ENCODE measurements at regions not wholly inside any gene's neighbourhood (a gene's known extent, or its start where the extent isn't known, plus 50 kb on each side); places are given as distances from the start of the nearest gene placed in this dataset.

GRCh38 chr13:79668201-79668752, 187.3 kb downstream of the NDFIP2 start:
- H3K27me3 Mint-ChIP-seq (ENCODE audit: low read depth in 3 of 3) = peaks cover 0 to 8% (median 3%) of the 10 kb centered on the region in 3 donors
- H3K27ac Mint-ChIP-seq = no peak overlapping the region
- H3K4me1 Mint-ChIP-seq = no peaks in the 10 kb centered on the region
- no peak for DNase-seq
- no peaks in the 10 kb centered on the region for H3K9me3 Mint-ChIP-seq
- no peak overlapping the region for H3K4me3 Mint-ChIP-seq
- H3K36me3 Mint-ChIP-seq = no peaks in the 10 kb centered on the region

GRCh38 chr13:79667771-79668170, 186.8 kb downstream of the NDFIP2 start:
- no peaks in the 10 kb centered on the region for H3K9me3 Mint-ChIP-seq
- H3K27ac Mint-ChIP-seq = no peak overlapping the region
- H3K36me3 Mint-ChIP-seq = no peaks in the 10 kb centered on the region
- no peak for DNase-seq
- H3K4me1 Mint-ChIP-seq = no peaks in the 10 kb centered on the region
- no peak overlapping the region for H3K4me3 Mint-ChIP-seq
- peaks cover 0 to 10% (median 3%) of the 10 kb centered on the region in 3 donors for H3K27me3 Mint-ChIP-seq (ENCODE audit: low read depth in 3 of 3)

- no peak for DNase-seq
- H3K27me3 Mint-ChIP-seq (ENCODE audit: low read depth in 3 of 3) = peaks cover 0 to 12% (median 2%) of the 10 kb centered on the region in 3 donors
- no peaks in the 10 kb centered on the region for H3K4me1 Mint-ChIP-seq
- H3K36me3 Mint-ChIP-seq = no peaks in the 10 kb centered on the region
- no peaks in the 10 kb centered on the region for H3K9me3 Mint-ChIP-seq
- no peak overlapping the region for H3K4me3 Mint-ChIP-seq
- H3K27ac Mint-ChIP-seq = no peak overlapping the region
Observed at GRCh38 chr13:79663977-79664636, 183.2 kb downstream of the NDFIP2 start.

- H3K4me3 Mint-ChIP-seq = no peak overlapping the region
- H3K27me3 Mint-ChIP-seq (ENCODE audit: low read depth in 3 of 3) = peaks cover 0 to 12% (median 2%) of the 10 kb centered on the region in 3 donors
- H3K36me3 Mint-ChIP-seq = no peaks in the 10 kb centered on the region
- DNase-seq = no peak
- no peaks in the 10 kb centered on the region for H3K9me3 Mint-ChIP-seq
- no peaks in the 10 kb centered on the region for H3K4me1 Mint-ChIP-seq
- H3K27ac Mint-ChIP-seq = no peak overlapping the region
Observed at GRCh38 chr13:79663435-79663834, 182.5 kb downstream of the NDFIP2 start.

GRCh38 chr13:79662882-79663281, 181.9 kb downstream of the NDFIP2 start:
- no peaks in the 10 kb centered on the region for H3K36me3 Mint-ChIP-seq
- no peaks in the 10 kb centered on the region for H3K9me3 Mint-ChIP-seq
- no peak overlapping the region for H3K4me3 Mint-ChIP-seq
- no peak for DNase-seq
- H3K27me3 Mint-ChIP-seq (ENCODE audit: low read depth in 3 of 3) = peaks cover 0 to 12% (median 2%) of the 10 kb centered on the region in 3 donors
- H3K27ac Mint-ChIP-seq = no peak overlapping the region
- no peaks in the 10 kb centered on the region for H3K4me1 Mint-ChIP-seq

GRCh38 chr13:79660361-79660760, 179.4 kb downstream of the NDFIP2 start:
- Mint-ChIP-seq H3K4me1 (no peaks in the 10 kb centered on the region), H3K4me3 (no peak overlapping the region)

GRCh38 chr13:79659121-79659521, 178.2 kb downstream of the NDFIP2 start:
- no peak overlapping the region for H3K27ac Mint-ChIP-seq
- peaks cover 0 to 6% (median 4%) of the 10 kb centered on the region in 3 donors for H3K27me3 Mint-ChIP-seq (ENCODE audit: low read depth in 3 of 3)
- H3K4me1 Mint-ChIP-seq = no peaks in the 10 kb centered on the region
- no peaks in the 10 kb centered on the region for H3K36me3 Mint-ChIP-seq
- H3K4me3 Mint-ChIP-seq = no peak overlapping the region
- H3K9me3 Mint-ChIP-seq = no peaks in the 10 kb centered on the region
- no peak for DNase-seq

More at GRCh38 chr13:79660361-79660760, 179.4 kb downstream of the NDFIP2 start:
- no peak for DNase-seq
- Mint-ChIP-seq H3K27ac (no peak overlapping the region), H3K9me3 (no peaks in the 10 kb centered on the region), H3K36me3 (no peaks in the 10 kb centered on the region), H3K27me3 (ENCODE audit: low read depth in 3 of 3) (peaks cover 0 to 8% (median 4%) of the 10 kb centered on the region in 3 donors)

- Mint-ChIP-seq H3K36me3 (no peaks in the 10 kb centered on the region), H3K4me1 (no peaks in the 10 kb centered on the region), H3K27me3 (ENCODE audit: low read depth in 3 of 3) (peaks cover 0 to 6% (median 4%) of the 10 kb centered on the region in 3 donors), H3K27ac (no peak overlapping the region), H3K9me3 (no peaks in the 10 kb centered on the region), H3K4me3 (no peak overlapping the region)
- DNase-seq = no peak
Observed at GRCh38 chr13:79658333-79658975, 177.5 kb downstream of the NDFIP2 start.

- peaks cover 0 to 5% (median 0%) of the 10 kb centered on the region in 3 donors for H3K36me3 Mint-ChIP-seq
- peaks cover 0 to 4% (median 4%) of the 10 kb centered on the region in 3 donors for H3K27me3 Mint-ChIP-seq (ENCODE audit: low read depth in 3 of 3)
- H3K4me3 Mint-ChIP-seq = no peak overlapping the region
- H3K4me1 Mint-ChIP-seq = no peaks in the 10 kb centered on the region
- H3K27ac Mint-ChIP-seq = no peak overlapping the region
- peaks cover 0 to 2% (median 0%) of the 10 kb centered on the region in 6 donors for H3K9me3 Mint-ChIP-seq
- no peak for DNase-seq
Observed at GRCh38 chr13:79655509-79655908, 174.6 kb downstream of the NDFIP2 start.

- no peak for DNase-seq
- Mint-ChIP-seq H3K27ac (no peak overlapping the region), H3K36me3 (peaks cover 0 to 5% (median 0%) of the 10 kb centered on the region in 3 donors), H3K27me3 (ENCODE audit: low read depth in 3 of 3) (peaks cover 1 to 4% (median 3%) of the 10 kb centered on the region in 3 donors), H3K4me3 (no peak overlapping the region), H3K9me3 (peaks cover 0 to 2% (median 0%) of the 10 kb centered on the region in 6 donors), H3K4me1 (no peaks in the 10 kb centered on the region)
Observed at GRCh38 chr13:79654520-79654919, 173.6 kb downstream of the NDFIP2 start.

- DNase-seq = no peak
- H3K4me3 Mint-ChIP-seq = no peak overlapping the region
- peaks cover 0 to 6% (median under 1%) of the 10 kb centered on the region in 3 donors for H3K27me3 Mint-ChIP-seq (ENCODE audit: low read depth in 3 of 3)
- H3K9me3 Mint-ChIP-seq = peaks cover 0 to 2% (median 0%) of the 10 kb centered on the region in 6 donors
- no peak overlapping the region for H3K27ac Mint-ChIP-seq
- H3K36me3 Mint-ChIP-seq = peaks cover 0 to 5% (median 0%) of the 10 kb centered on the region in 3 donors
- no peaks in the 10 kb centered on the region for H3K4me1 Mint-ChIP-seq
Observed at GRCh38 chr13:79650688-79651087, 169.7 kb downstream of the NDFIP2 start.

GRCh38 chr13:79648191-79648590, 167.2 kb downstream of the NDFIP2 start:
- H3K4me3 Mint-ChIP-seq = no peak overlapping the region
- H3K4me1 Mint-ChIP-seq = no peaks in the 10 kb centered on the region
- H3K9me3 Mint-ChIP-seq = peaks cover 0 to 2% (median 0%) of the 10 kb centered on the region in 6 donors
- peaks cover 0 to 5% (median 0%) of the 10 kb centered on the region in 3 donors for H3K36me3 Mint-ChIP-seq
- peaks cover 0 to 6% (median 6%) of the 10 kb centered on the region in 3 donors for H3K27me3 Mint-ChIP-seq (ENCODE audit: low read depth in 3 of 3)
- no peak for DNase-seq
- H3K27ac Mint-ChIP-seq = no peak overlapping the region

- peaks cover 0 to 5% (median 0%) of the 10 kb centered on the region in 3 donors for H3K36me3 Mint-ChIP-seq
- DNase-seq = no peak
- H3K4me1 Mint-ChIP-seq = no peaks in the 10 kb centered on the region
- peaks cover 0 to 2% (median 0%) of the 10 kb centered on the region in 6 donors for H3K9me3 Mint-ChIP-seq
- H3K27me3 Mint-ChIP-seq (ENCODE audit: low read depth in 3 of 3) = peaks cover 2 to 6% (median 6%) of the 10 kb centered on the region in 3 donors
- no peak overlapping the region for H3K4me3 Mint-ChIP-seq
- no peak overlapping the region for H3K27ac Mint-ChIP-seq
Observed at GRCh38 chr13:79647533-79647932, 166.6 kb downstream of the NDFIP2 start.

GRCh38 chr13:79646880-79647279, 165.9 kb downstream of the NDFIP2 start:
- Mint-ChIP-seq H3K9me3 (peaks cover 0 to 2% (median 0%) of the 10 kb centered on the region in 6 donors), H3K27me3 (ENCODE audit: low read depth in 3 of 3) (peaks cover 3 to 6% (median 6%) of the 10 kb centered on the region in 3 donors), H3K4me1 (no peaks in the 10 kb centered on the region), H3K36me3 (peaks cover 0 to 4% (median 0%) of the 10 kb centered on the region in 3 donors), H3K4me3 (no peak overlapping the region), H3K27ac (no peak overlapping the region)
- no peak for DNase-seq

Measured in immature natural killer cell (primary cell).